ENCODE measurements at regions not wholly inside any gene's neighbourhood (a gene's known extent, or its start where the extent isn't known, plus 50 kb on each side); places are given as distances from the start of the nearest gene placed in this dataset.

GRCh38 chr11:112599265-112599664 is 338.6 kb upstream of the PLET1 start:
- TF ChIP-seq CTCF (conservative IDR thresholded peaks at IDR 0.05 in 1 of 2, IDR thresholded peaks at IDR 0.05 in 1 of 2; ENCODE audit: extremely low read depth in 1 of 2, insufficient read depth in 1 of 2, low read depth in 1 of 2, low read length in 2 of 2), result no peak
- TF ChIP-seq EZH2 (IDR thresholded peaks at IDR 0.05; ENCODE audit: borderline replicate concordance, low read length), result no peak
